HG03520 (cell line): ENCODE measurements at regions not wholly inside any gene's neighbourhood (a gene's known extent, or its start where the extent isn't known, plus 50 kb on each side); places are given as distances from the start of the nearest gene placed in this dataset.

Source experiments
- ATAC-seq: cut with Tn5 transposase; IDR thresholded peaks from one replicate; pipeline ENCODE4 v1.9.1; 2021; ENCODE audit warnings: mild to moderate bottlenecking, moderate library complexity; ENCODE audit not compliant: unreplicated experiment

- ATAC-seq = no peak
Observed at GRCh38 chr2:30367232-30368070, 79.6 kb upstream of the LCLAT1 start.

GRCh38 chr2:30368258-30368657 lies 78.8 kb upstream of the LCLAT1 start:
- no peak for ATAC-seq

GRCh38 chr2:30371028-30371689 lies 75.9 kb upstream of the LCLAT1 start:
- ATAC-seq = no peak

DNA sequence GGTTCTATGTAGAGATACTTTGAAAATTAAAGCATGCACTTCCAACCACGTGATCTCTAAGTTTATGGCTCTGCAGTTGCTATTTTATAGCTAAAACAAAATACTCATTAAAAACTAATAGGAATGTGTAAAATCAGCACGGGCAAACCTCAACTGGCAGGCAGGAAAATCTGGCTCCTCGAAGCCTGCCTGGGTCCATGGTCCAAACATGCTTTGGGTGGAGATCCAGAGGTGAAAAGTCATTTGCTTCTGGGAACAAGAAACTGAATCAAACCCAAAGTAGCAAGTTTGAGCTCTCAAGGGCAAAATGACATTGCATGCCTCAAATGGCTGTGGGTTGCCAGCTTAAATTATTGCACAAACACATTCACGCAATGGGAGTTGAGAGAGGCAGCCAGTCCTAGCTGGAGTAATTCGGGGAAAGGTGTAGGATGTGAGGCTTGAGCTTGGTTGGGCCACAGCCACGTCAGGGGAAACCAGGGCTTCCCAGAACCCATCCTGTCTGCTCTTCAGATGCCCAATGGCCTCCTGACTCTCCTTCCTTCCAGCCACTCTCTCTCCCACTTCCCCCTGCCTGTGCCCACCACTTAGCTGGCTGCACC lies 75.2 kb upstream of the LCLAT1 start:
- ATAC-seq = no peak

DNA sequence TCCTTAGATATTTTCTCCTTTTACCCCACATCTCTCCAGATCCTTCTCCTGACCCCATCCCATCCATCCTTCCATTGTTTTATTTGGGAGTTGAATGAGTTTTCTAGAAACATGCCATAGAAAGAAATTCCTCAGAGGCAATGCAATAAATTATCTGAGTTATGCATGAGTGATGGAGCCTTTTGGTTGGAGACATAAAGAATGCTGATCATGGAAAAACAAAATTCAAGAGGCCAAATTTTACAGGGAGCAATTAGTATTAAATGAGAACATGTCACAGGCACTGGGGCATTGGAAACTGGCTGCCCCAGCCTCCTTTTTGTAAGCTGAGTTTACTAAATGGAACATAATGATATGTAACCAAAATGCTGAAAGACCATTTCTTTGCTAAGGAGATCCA lies 74.2 kb upstream of the LCLAT1 start:
- no peak for ATAC-seq

DNA sequence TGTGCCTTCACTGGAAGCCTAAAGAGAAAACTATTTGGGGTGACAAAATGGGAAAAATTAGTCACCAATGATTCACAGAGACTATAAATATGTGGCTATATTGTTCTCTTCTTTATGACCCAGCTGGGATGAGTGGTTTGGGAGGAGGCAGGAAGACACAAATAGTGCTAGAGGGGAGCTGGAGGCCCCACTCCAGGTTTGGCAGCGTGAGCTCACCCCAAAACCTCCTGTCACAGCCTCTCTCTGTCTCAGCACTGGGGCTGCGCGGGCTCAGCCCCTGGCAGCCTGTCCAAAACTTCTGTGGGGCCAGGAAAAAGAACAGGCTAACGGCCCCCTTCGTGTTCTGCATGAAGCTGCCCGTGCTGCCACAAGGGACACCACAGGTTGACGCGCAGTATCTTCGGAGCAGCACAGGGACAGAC lies 73.2 kb upstream of the LCLAT1 start:
- ATAC-seq = no peak

GRCh38 chr2:30374380-30374779 lies 72.7 kb upstream of the LCLAT1 start:
- ATAC-seq = no peak

GRCh38 chr2:30375915-30376314 lies 71.1 kb upstream of the LCLAT1 start:
- ATAC-seq = no peak

DNA sequence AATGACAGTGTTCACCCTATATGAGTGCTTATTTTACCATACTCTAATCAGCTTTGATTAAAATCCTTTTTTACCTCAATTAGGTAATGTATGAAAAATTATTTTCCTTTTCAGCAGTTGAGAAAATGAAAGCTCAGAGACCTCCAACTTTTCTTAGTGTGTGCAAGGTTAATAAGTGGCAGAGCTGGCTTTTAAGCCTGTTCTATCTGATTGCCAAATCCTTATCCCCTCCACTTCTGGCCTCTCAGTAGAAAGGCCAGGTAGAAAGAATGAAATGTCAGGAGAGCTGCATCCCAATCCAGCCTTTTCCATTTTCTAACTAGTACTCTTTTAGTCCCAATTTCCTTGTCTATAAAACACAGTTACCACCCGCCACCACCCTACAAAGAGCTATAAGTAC lies 67.6 kb upstream of the LCLAT1 start:
- ATAC-seq = no peak

DNA sequence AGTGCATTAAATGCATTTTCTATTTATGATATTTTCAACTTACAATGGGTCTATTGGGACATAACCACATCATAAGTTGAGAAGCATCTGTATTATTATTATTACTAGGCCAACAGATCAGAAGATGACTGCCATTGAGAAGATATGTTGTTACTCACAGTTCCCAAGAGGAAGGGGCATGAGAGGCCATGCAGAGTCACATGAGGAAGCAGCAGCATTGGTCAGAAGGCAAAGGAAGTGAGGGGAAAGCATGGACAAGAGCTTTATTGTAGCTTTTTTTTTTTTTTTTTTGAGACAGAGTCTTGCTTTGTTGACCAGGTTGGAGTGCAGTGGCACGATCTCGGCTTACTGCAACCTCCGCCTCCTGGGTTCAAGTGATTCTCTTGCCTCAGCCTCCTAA lies 66.2 kb upstream of the LCLAT1 start:
- no peak for ATAC-seq

GRCh38 chr2:30382162-30382783 lies 64.8 kb upstream of the LCLAT1 start:
- ATAC-seq = no peak

GRCh38 chr2:30382995-30383394 lies 64.1 kb upstream of the LCLAT1 start:
- no peak for ATAC-seq

- no peak for ATAC-seq
Observed at GRCh38 chr2:30385327-30385726, 61.7 kb upstream of the LCLAT1 start.

DNA sequence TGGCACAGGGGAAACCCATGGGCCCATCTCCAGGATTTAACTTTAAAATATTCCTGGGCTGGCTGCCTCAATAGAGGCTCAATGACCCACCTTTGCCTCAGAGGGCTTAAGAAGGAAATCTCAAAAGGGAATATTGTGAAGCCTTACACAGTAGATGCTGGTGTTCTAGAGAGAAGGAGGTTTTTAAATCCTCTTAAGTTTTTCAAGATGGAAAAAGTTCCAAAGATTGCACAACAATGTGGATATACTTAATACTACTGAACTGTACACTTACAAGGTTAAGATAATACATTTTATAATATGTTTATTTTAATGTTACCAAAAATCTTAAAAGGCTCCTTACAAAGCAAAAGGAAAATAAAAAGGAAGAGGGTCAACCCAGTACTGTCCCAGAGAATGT lies 54.9 kb upstream of the LCLAT1 start:
- ATAC-seq = no peak

DNA sequence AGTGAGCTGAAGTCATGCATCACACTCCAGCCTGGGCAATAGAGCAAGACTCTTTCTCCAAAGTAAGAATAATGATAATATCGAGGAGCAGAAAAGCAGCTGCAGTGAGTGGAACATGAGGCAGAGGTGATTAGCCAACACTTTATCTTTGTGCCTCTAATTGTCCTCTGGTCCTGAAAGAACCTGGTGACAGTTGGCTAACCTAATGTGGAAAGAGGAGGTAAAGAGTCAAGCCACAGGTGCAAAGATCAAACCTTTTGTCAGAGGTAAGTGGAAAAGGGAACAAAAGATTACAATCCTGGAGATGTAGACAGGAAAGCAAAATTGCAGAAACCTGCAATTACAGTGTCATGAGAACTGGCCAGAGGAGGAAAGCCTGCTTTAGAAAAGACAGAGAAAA lies 53.5 kb upstream of the LCLAT1 start:
- no peak for ATAC-seq

GRCh38 chr2:30394096-30394495 lies 53.0 kb upstream of the LCLAT1 start:
- ATAC-seq = no peak

DNA sequence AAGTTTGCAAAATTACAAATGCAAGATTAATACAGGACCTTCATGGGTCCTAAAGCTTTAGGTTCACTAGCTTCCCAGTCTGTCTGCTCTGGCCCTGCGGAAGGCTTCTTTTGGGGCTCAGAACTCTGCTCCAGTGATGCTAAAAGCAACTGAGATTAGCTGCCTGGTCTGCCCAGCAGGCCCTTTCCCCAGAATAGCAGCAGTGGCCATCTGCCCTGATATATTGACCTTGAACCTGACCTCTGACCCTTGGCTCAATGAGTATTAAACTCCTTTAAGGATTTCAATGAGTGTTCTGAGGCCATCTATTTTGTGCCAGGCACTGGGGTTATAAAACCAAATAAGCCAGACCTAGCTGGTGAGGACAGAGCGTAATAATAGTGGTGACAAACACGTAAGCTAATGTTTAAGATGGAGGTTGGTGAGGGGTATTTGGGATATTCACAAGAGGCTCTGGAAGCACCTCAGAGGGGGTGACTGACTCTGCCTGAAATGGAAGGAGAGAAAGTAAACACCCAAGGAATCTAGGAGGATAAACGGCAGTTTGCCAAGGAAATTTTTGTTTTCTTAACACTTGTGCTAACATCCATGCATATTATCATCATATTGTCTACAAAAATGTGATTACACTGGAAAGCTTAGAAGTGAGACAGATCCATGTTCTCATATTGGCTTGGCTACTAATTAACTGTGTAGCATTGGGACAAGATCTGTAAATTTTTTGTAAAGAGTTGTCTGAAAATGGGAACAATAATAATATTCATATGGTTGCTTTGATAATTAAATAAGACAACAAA lies 50.4 kb upstream of the LCLAT1 start:
- ATAC-seq = no peak
